Heart right ventricle (tissue), 16 donors: ENCODE measurements at regions not wholly inside any gene's neighbourhood (a gene's known extent, or its start where the extent isn't known, plus 50 kb on each side); places are given as distances from the start of the nearest gene placed in this dataset.

Experiments used
- ATAC-seq, 8 donors: fragments of 200-7000 bp; cut with Tn5 transposase; one replicate each; pipeline ENCODE4 v1.9.1; 2020; ENCODE audit warnings: mild to moderate bottlenecking in 8 of 8, moderate library complexity in 8 of 8, moderate number of reproducible peaks in 1 of 8
- DNase-seq, 2 donors: peaks; one replicate each; pipeline ENCODE4 v3.0.0-alpha.2; 2020
- H3K27ac ChIP-seq, 10 donors: fragments of 200-600 bp; sonication (generic) in 2 of 10; one replicate each; pipeline versions ENCODE4 v1.5.0 to v1.8.0; 2020 to 2022; ENCODE audit warnings: mild to moderate bottlenecking in 3 of 10
- H3K27me3 ChIP-seq, 7 donors: fragments of 200-600 bp; one replicate each; pipeline ENCODE4 v1.8.0; 2021 to 2022; ENCODE audit warnings: mild to moderate bottlenecking in 2 of 7
- H3K36me3 ChIP-seq, 9 donors: fragments of 200-600 bp; sonication (generic) in 1 of 9; one replicate each; pipeline versions ENCODE4 v1.5.0 to v1.8.0; 2020 to 2022; ENCODE audit warnings: mild to moderate bottlenecking in 2 of 9
- H3K4me1 ChIP-seq, 9 donors: fragments of 200-600 bp; sonication (generic) in 1 of 9; one replicate each; pipeline versions ENCODE4 v1.5.0 to v1.8.0; 2020 to 2022; ENCODE audit warnings: mild to moderate bottlenecking in 4 of 9
- H3K4me3 ChIP-seq, 10 donors: fragments of 200-600 bp; sonication (generic) in 2 of 10; one replicate each; pipeline versions ENCODE4 v1.5.0 to v1.8.0; 2020 to 2022; ENCODE audit warnings: mild to moderate bottlenecking in 7 of 10, moderate library complexity in 2 of 10
- H3K9me3 ChIP-seq, 11 donors: fragments of 200-600 bp in 10 of 11; sonication (generic) in 2 of 11; one replicate each; pipeline versions ENCODE4 v1.5.0 to v1.8.0; 2013 to 2022; ENCODE audit warnings: mild to moderate bottlenecking in 2 of 11, control low read depth in 1 of 11, moderate library complexity in 1 of 11
- CTCF ChIP-seq, 9 donors: fragments of 200-600 bp; sonication (generic) in 2 of 9; IDR thresholded peaks; one replicate each; pipeline versions ENCODE4 v1.5.0 to v1.8.0; 2021 to 2022; ENCODE audit warnings: antibody characterized with exemption in 9 of 9, mild to moderate bottlenecking in 5 of 9, moderate library complexity in 1 of 9
- WGBS, 2 donors: extraction: QIAGEN DNeasy Blood & Tissue Kit; methylation state at CpG; one replicate each; pipeline ENCODE4 v1.1.7; 2013; ENCODE audit warnings: inconsistent platforms in 1 of 2; 5-methylcytosine and 5-hydroxymethylcytosine counted together
- intact Hi-C, 10 donors: fragments of 100-400 bp; cut with DNase I; formaldehyde crosslinking; loops; one replicate each; pipeline versions ENCODE4 v1.11.1 to v1.14.2; 2022
- donor health status: Arrhythmogenic right ventricular cardiomyopathy.
- donor health status: ischemic (EF 13 %, LVEDD 7.1; RV severe dilation, severe dysfunction).
- donor health status: healthy with polysubstance abuse.
- donor health status: DM: no; HTN: yes; CAD: no.
- donor health status: DM: no; HTN: no; CAD: no.
- donor health status: ischemic (EF 25% LVEDD 6.9; RV normal size, moderate dysfunction).
- donor health status: ischemic (EF 25% LVEDD 5.7; RV mildly dilated, moderate dysfunction).
- donor health status: healthy.
- donor health status: DM: yes; HTN: yes; CAD: no.
- donor health status: Ischemic cardiomyopathy.
- donor health status: ischemic (EF 35%, LVEDD 5.7; RV mildly dilated, moderate dysfunction).
- donor health status: nonischemic (EF 11% LVEDD 7.7; RV severe dilation, severe dysfunction).
- donor health status: DM: yes; HTN: yes; CAD: no.
- donor health status: PGD.
- donor health status: ischemic (EF 29% LVEDD 5.4; RV normal size, mild dysfunction).
- donor health status: nonischemic (EF 23%, LVEDD 6.1; RV moderate dilation, normal function).

GRCh38 chr3:124407260-124407659, 323.0 kb upstream of the UMPS start:
- H3K27ac ChIP-seq = no peak overlapping the region
- H3K4me1 ChIP-seq = peaks cover 0 to 12% (median 0%) of the 10 kb centered on the region in 9 donors
- H3K4me3 ChIP-seq = no peak overlapping the region
- no peak for TF ChIP-seq CTCF (IDR thresholded peaks at IDR 0.05)
- no peaks in the 10 kb centered on the region for H3K9me3 ChIP-seq
- peaks cover 0 to 20% (median 0%) of the 10 kb centered on the region in 9 donors for H3K36me3 ChIP-seq
- ATAC-seq (no peak), DNase-seq (no peak)
- H3K27me3 ChIP-seq = no peaks in the 10 kb centered on the region
- intact Hi-C loops = no loop called here
- WGBS, 2 donors = 94 to 96% methylated on average over 1 of the region's 1 CpG

- intact Hi-C loops = no loop called here
- ATAC-seq (peak in 3 of 8 donors; percentile 37 to 86 (median 50)), DNase-seq (no peak)
- H3K27me3 ChIP-seq = no peaks in the 10 kb centered on the region
- no peak overlapping the region for H3K4me3 ChIP-seq
- WGBS, 2 donors = 74 to 82% methylated on average over 4 of the region's 4 CpGs
- peaks cover 0 to 12% (median 0%) of the 10 kb centered on the region in 9 donors for H3K4me1 ChIP-seq
- H3K36me3 ChIP-seq = peaks cover 0 to 40% (median 4%) of the 10 kb centered on the region in 9 donors
- no peak for TF ChIP-seq CTCF (IDR thresholded peaks at IDR 0.05)
- H3K9me3 ChIP-seq = no peaks in the 10 kb centered on the region
- no peak overlapping the region for H3K27ac ChIP-seq
Observed at GRCh38 chr3:124409650-124410275, 320.5 kb upstream of the UMPS start.

- no peaks in the 10 kb centered on the region for H3K9me3 ChIP-seq
- peaks cover 0 to 12% (median 0%) of the 10 kb centered on the region in 9 donors for H3K4me1 ChIP-seq
- no peak overlapping the region for H3K27ac ChIP-seq
- no peaks in the 10 kb centered on the region for H3K27me3 ChIP-seq
- intact Hi-C loops = no loop called here
- H3K4me3 ChIP-seq = no peak overlapping the region
- WGBS, 2 donors = 95 to 96% methylated on average over 3 of the region's 3 CpGs
- ATAC-seq (no peak), DNase-seq (no peak)
- peaks cover 0 to 47% (median 4%) of the 10 kb centered on the region in 9 donors for H3K36me3 ChIP-seq
- no peak for TF ChIP-seq CTCF (IDR thresholded peaks at IDR 0.05)
Observed at GRCh38 chr3:124410471-124410870, 319.8 kb upstream of the UMPS start.

- Histone ChIP-seq H3K4me1 (peaks cover 0 to 12% (median 0%) of the 10 kb centered on the region in 9 donors), H3K27ac (no peak overlapping the region), H3K4me3 (no peak overlapping the region), H3K36me3 (peaks cover 0 to 52% (median 4%) of the 10 kb centered on the region in 9 donors), H3K9me3 (no peaks in the 10 kb centered on the region), H3K27me3 (no peaks in the 10 kb centered on the region)
- ATAC-seq (no peak), DNase-seq (no peak)
- no peak for TF ChIP-seq CTCF (IDR thresholded peaks at IDR 0.05)
- intact Hi-C loops = no loop called here
Observed at GRCh38 chr3:124411728-124412127, 318.5 kb upstream of the UMPS start.
